GM23338 (cell line): ENCODE measurements at regions not wholly inside any gene's neighbourhood (a gene's known extent, or its start where the extent isn't known, plus 50 kb on each side); places are given as distances from the start of the nearest gene placed in this dataset.

Experiments
- ATAC-seq: fragments of 200-7000 bp; cut with Tn5 transposase; 3 replicates; pipeline ENCODE4 v1.9.1; 2020
- DNase-seq: peaks from one replicate; pipeline ENCODE4 v3.0.0-alpha.2; 2015; ENCODE audit warnings: low spot score
- H2AFZ ChIP-seq: fragments of 200-600 bp; sonication (generic); 2 replicates; pipeline ENCODE4 v1.8.0; 2016; ENCODE audit warnings: antibody characterized with exemption, mild to moderate bottlenecking, moderate library complexity
- H3F3A ChIP-seq: fragments of 200-600 bp; sonication (generic); replicated peaks from 2 replicates; pipeline ENCODE4 v1.8.0; 2017; ENCODE audit warnings: antibody characterized with exemption, mixed run types, low read depth
- H3K27ac ChIP-seq: fragments of 200-600 bp; sonication (generic); 2 replicates; pipeline ENCODE4 v1.6.1; 2016; ENCODE audit warnings: low read depth
- H3K27me3 ChIP-seq: fragments of 200-600 bp; sonication (generic); 2 replicates; pipeline ENCODE4 v1.8.0; 2016; ENCODE audit warnings: mild to moderate bottlenecking, mixed run types, moderate library complexity; ENCODE audit not compliant: insufficient read depth
- H3K36me3 ChIP-seq: fragments of 200-600 bp; sonication (generic); 2 replicates; pipeline ENCODE4 v1.8.0; 2016; ENCODE audit warnings: mild to moderate bottlenecking; ENCODE audit not compliant: insufficient read depth
- H3K4me1 ChIP-seq: fragments of 200-600 bp; sonication (generic); 2 replicates; pipeline ENCODE4 v1.8.0; 2016; ENCODE audit warnings: mild to moderate bottlenecking, moderate library complexity; ENCODE audit not compliant: insufficient read depth
- H3K4me2 ChIP-seq: fragments of 200-600 bp; sonication (generic); 2 replicates; pipeline ENCODE4 v1.7.1; 2017; ENCODE audit warnings: mixed run types
- H3K4me3 ChIP-seq: fragments of 200-600 bp; sonication (generic); 2 replicates; pipeline ENCODE4 v1.6.1; 2016; ENCODE audit warnings: mixed run types
- H3K79me2 ChIP-seq: fragments of 200-600 bp; sonication (generic); replicated peaks from 2 replicates; pipeline ENCODE4 v1.8.0; 2017; ENCODE audit warnings: mild to moderate bottlenecking; ENCODE audit not compliant: insufficient read depth
- H3K9me2 ChIP-seq: fragments of 200-600 bp; sonication (generic); 2 replicates; pipeline ENCODE4 v1.8.0; 2017; ENCODE audit not compliant: insufficient read depth
- H4K20me1 ChIP-seq: fragments of 200-600 bp; sonication (generic); replicated peaks from 2 replicates; pipeline ENCODE4 v1.8.0; 2017; ENCODE audit warnings: mild to moderate bottlenecking; ENCODE audit not compliant: insufficient read depth
- H3K27ac Mint-ChIP-seq: 2 replicates; pipeline ENCODE4 v1.8.0; 2020; ENCODE audit warnings: inconsistent platforms, mild to moderate bottlenecking, moderate library complexity, mixed read lengths
- H3K27me3 Mint-ChIP-seq: 3 replicates; pipeline ENCODE4 v1.8.0; 2022; ENCODE audit warnings: low read depth, mild to moderate bottlenecking, moderate library complexity, mixed read lengths, inconsistent platforms; ENCODE audit not compliant: insufficient read depth, poor library complexity
- H3K36me3 Mint-ChIP-seq: 3 replicates; pipeline ENCODE4 v1.8.0; 2021; ENCODE audit warnings: low read depth, mild to moderate bottlenecking, inconsistent platforms, moderate library complexity, mixed read lengths
- H3K4me1 Mint-ChIP-seq: 3 replicates; pipeline ENCODE4 v1.8.0; 2020; ENCODE audit warnings: mild to moderate bottlenecking, inconsistent platforms, mixed read lengths
- H3K4me3 Mint-ChIP-seq: 3 replicates; pipeline ENCODE4 v1.8.0; 2021; ENCODE audit warnings: moderate library complexity, mild to moderate bottlenecking, inconsistent platforms, mixed read lengths
- H3K9me3 Mint-ChIP-seq: 3 replicates; pipeline ENCODE4 v1.8.0; 2020; ENCODE audit warnings: moderate library complexity, mild to moderate bottlenecking, inconsistent platforms, mixed read lengths
- CREB1 ChIP-seq: fragments of 250-450 bp; sonication (Bioruptor Pico); IDR thresholded peaks from 2 replicates; pipeline ENCODE4 v1.5.0; 2020; ENCODE audit warnings: low read depth, mild to moderate bottlenecking, moderate library complexity
- EZH2 ChIP-seq: fragments of 200-600 bp; sonication (generic); IDR thresholded peaks from one replicate; pipeline ENCODE4 v1.8.0; 2017; ENCODE audit warnings: antibody characterized with exemption, mild to moderate bottlenecking, low read depth; ENCODE audit not compliant: unreplicated experiment
- EZH2phosphoT487 ChIP-seq: fragments of 200-600 bp; sonication (generic); IDR thresholded peaks from one replicate; pipeline ENCODE4 v1.8.1; 2018; ENCODE audit warnings: antibody characterized with exemption; ENCODE audit not compliant: unreplicated experiment
- JUNB ChIP-seq: IDR thresholded peaks from one replicate; pipeline ENCODE4 v1.6.1; 2016; ENCODE audit warnings: antibody characterized with exemption; ENCODE audit not compliant: unreplicated experiment
- NANOG ChIP-seq: IDR thresholded peaks from 2 replicates; pipeline ENCODE4 v1.6.1; 2016; ENCODE audit warnings: antibody characterized with exemption, borderline replicate concordance
- POLR2AphosphoS5 ChIP-seq: IDR thresholded peaks from 2 replicates; pipeline ENCODE4 v1.6.1; 2016; ENCODE audit warnings: antibody characterized with exemption, low read depth
- STAT1 ChIP-seq: IDR thresholded peaks from one replicate; pipeline ENCODE4 v1.6.1; 2016; ENCODE audit warnings: antibody characterized with exemption; ENCODE audit not compliant: unreplicated experiment
- ZNF462 ChIP-seq: fragments of 250-450 bp; sonication (Bioruptor Pico); IDR thresholded peaks from 2 replicates; pipeline ENCODE4 v1.5.0; 2020; ENCODE audit warnings: mild to moderate bottlenecking, moderate library complexity
- TF ChIP-seq, protein P1 (sequence below): IDR thresholded peaks from one replicate; pipeline ENCODE4 v1.6.1; 2018; ENCODE audit warnings: antibody characterized with exemption; ENCODE audit not compliant: unreplicated experiment
- TF ChIP-seq, protein P2 (sequence below): IDR thresholded peaks from 2 replicates; pipeline ENCODE4 v1.6.1; 2016; ENCODE audit warnings: antibody characterized with exemption

DNA sequence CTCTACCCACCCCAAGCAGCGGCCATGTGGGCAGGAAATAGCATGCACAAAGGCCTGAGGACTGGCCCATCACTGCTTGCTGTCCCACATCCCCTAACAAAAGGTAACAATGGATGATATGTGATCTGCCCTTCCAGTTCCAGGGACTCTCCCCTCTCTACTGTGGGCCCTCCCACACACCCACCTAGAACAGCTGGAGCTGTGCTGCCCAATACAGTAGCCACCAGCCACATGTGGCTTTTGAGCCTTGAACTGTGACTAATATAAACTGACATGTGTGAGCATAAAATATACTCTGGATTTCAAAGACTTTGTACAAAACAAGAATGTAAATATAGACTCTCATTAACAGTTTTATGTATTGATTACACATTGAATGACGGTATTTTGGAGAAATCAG is 78.1 kb downstream of the C5orf15 start:
- no peak for TF ChIP-seq JUNB
- TF ChIP-seq POLR2AphosphoS5 = no peak
- Histone ChIP-seq H3K4me3 (no peak overlapping the region), H3K36me3 (no peaks in the 10 kb centered on the region), H3K79me2 (no peaks in the 10 kb centered on the region), H4K20me1 (no peaks in the 10 kb centered on the region), H3K27me3 (no peaks in the 10 kb centered on the region), H3K4me2 (no peak overlapping the region), H2AFZ (no peak overlapping the region), H3K9me2 (no peaks in the 10 kb centered on the region), H3K4me1 (no peaks in the 10 kb centered on the region), H3K27ac (no peak overlapping the region), H3F3A (no peaks in the 10 kb centered on the region)
- DNase-seq (no peak), ATAC-seq (peak; percentile 27; the same call in 2 of the 3 replicates)
- no peaks in the 10 kb centered on the region for H3K9me3 Mint-ChIP-seq
- H3K4me3 Mint-ChIP-seq = no peak overlapping the region
- H3K4me1 Mint-ChIP-seq = no peaks in the 10 kb centered on the region; the same call in 2 of the 3 replicates
- H3K27ac Mint-ChIP-seq = no peak overlapping the region
- H3K36me3 Mint-ChIP-seq = no peaks in the 10 kb centered on the region
- peaks cover 3% of the 10 kb centered on the region for H3K27me3 Mint-ChIP-seq

- peaks cover 3% of the 10 kb centered on the region for H3K27me3 Mint-ChIP-seq
- no peaks in the 10 kb centered on the region for H4K20me1 ChIP-seq
- no peaks in the 10 kb centered on the region for H3K9me3 Mint-ChIP-seq
- H3K36me3 ChIP-seq = no peaks in the 10 kb centered on the region
- H3K27me3 ChIP-seq = no peaks in the 10 kb centered on the region
- no peaks in the 10 kb centered on the region; the same call in 2 of the 3 replicates for H3K4me1 Mint-ChIP-seq
- no peak overlapping the region for H3K27ac Mint-ChIP-seq
- DNase-seq = no peak
- H3K4me3 Mint-ChIP-seq = no peak overlapping the region
- no peaks in the 10 kb centered on the region for H3F3A ChIP-seq
- no peaks in the 10 kb centered on the region for H3K79me2 ChIP-seq
- H3K4me1 ChIP-seq = no peaks in the 10 kb centered on the region
- no peak overlapping the region for H3K4me3 ChIP-seq
- ATAC-seq = no peak
- H2AFZ ChIP-seq = 0 out of 2 replicates have a peak overlapping the region, but pooled peaks have one; percentile 23
- H3K4me2 ChIP-seq = no peak overlapping the region
- H3K27ac ChIP-seq = no peak overlapping the region
- H3K9me2 ChIP-seq = no peaks in the 10 kb centered on the region
- H3K36me3 Mint-ChIP-seq = no peaks in the 10 kb centered on the region
- TF ChIP-seq EZH2phosphoT487 (no peak), EZH2 (no peak), CREB1 (CRISPR knock-in tag) (no peak), STAT1 (no peak), JUNB (no peak), NANOG (no peak), ZNF462 (CRISPR knock-in tag) (no peak)
- TF ChIP-seq, protein P1, sequence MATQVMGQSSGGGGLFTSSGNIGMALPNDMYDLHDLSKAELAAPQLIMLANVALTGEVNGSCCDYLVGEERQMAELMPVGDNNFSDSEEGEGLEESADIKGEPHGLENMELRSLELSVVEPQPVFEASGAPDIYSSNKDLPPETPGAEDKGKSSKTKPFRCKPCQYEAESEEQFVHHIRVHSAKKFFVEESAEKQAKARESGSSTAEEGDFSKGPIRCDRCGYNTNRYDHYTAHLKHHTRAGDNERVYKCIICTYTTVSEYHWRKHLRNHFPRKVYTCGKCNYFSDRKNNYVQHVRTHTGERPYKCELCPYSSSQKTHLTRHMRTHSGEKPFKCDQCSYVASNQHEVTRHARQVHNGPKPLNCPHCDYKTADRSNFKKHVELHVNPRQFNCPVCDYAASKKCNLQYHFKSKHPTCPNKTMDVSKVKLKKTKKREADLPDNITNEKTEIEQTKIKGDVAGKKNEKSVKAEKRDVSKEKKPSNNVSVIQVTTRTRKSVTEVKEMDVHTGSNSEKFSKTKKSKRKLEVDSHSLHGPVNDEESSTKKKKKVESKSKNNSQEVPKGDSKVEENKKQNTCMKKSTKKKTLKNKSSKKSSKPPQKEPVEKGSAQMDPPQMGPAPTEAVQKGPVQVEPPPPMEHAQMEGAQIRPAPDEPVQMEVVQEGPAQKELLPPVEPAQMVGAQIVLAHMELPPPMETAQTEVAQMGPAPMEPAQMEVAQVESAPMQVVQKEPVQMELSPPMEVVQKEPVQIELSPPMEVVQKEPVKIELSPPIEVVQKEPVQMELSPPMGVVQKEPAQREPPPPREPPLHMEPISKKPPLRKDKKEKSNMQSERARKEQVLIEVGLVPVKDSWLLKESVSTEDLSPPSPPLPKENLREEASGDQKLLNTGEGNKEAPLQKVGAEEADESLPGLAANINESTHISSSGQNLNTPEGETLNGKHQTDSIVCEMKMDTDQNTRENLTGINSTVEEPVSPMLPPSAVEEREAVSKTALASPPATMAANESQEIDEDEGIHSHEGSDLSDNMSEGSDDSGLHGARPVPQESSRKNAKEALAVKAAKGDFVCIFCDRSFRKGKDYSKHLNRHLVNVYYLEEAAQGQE = no peak
- TF ChIP-seq, protein P2, sequence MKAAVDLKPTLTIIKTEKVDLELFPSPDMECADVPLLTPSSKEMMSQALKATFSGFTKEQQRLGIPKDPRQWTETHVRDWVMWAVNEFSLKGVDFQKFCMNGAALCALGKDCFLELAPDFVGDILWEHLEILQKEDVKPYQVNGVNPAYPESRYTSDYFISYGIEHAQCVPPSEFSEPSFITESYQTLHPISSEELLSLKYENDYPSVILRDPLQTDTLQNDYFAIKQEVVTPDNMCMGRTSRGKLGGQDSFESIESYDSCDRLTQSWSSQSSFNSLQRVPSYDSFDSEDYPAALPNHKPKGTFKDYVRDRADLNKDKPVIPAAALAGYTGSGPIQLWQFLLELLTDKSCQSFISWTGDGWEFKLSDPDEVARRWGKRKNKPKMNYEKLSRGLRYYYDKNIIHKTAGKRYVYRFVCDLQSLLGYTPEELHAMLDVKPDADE = no peak
Observed at GRCh38 chr5:133889271-133889905, 79.0 kb downstream of the C5orf15 start.
